KBM-7 (cell line): ENCODE measurements at regions not wholly inside any gene's neighbourhood (a gene's known extent, or its start where the extent isn't known, plus 50 kb on each side); places are given as distances from the start of the nearest gene placed in this dataset.
A peak's percentile ranks its signal among the peaks of the same experiment; 100 is the strongest.

Experiments used
- DNase-seq: peaks from one replicate; pipeline ENCODE4 v3.0.0-alpha.2; 2015
- in situ Hi-C: fragments of 300-500 bp; cut with MboI; formaldehyde crosslinking; loops from 2 replicates; pipeline ENCODE4 v1.14.3; 2020; ENCODE audit warnings: low sequenced_read_pairs, low pct_unique_long_range_greater_than_20kb, mixed read lengths

GRCh38 chr16:87188104-87188503, 129.1 kb downstream of the C16orf95 start:
- DNase-seq, result no peak
- in situ Hi-C loops, result no loop called here

- no peak for DNase-seq
- in situ Hi-C loops, result no loop called here
Measured at GRCh38 chr16:87189426-87189825, 127.8 kb downstream of the C16orf95 start.

GRCh38 chr16:87190288-87191230, 126.6 kb downstream of the C16orf95 start:
- DNase-seq, result no peak
- in situ Hi-C loops, result no loop called here

DNA sequence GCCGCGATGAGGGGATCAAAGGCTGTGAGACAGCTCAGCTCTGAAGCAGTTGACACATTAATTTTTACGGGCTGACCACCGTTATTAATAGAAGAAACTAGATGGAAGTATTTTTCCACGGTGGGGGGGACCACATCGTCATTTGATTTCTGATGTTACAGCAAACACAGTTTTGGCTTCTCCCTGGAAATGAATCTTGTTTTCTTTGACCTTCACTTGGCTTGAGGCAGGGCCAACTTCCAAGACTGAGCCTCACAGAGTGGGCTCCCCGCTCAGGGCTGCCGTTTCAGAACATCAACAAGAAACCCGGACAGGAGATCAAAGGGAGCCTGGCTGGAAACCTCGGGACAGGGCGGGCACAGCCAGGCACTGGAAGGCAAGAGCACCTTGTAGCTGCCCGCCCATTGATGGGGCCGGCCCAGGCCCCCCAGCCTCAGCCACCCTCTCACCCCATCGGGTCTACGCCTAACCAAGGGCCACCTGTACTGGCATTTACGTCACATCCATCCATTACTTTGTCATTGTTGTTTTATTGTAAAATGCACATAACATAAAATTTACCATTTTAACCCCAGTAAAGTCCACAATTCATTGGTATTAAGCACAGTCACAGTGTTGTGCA, 124.6 kb downstream of the C16orf95 start:
- in situ Hi-C loops, result no loop called here
- no peak for DNase-seq

DNA sequence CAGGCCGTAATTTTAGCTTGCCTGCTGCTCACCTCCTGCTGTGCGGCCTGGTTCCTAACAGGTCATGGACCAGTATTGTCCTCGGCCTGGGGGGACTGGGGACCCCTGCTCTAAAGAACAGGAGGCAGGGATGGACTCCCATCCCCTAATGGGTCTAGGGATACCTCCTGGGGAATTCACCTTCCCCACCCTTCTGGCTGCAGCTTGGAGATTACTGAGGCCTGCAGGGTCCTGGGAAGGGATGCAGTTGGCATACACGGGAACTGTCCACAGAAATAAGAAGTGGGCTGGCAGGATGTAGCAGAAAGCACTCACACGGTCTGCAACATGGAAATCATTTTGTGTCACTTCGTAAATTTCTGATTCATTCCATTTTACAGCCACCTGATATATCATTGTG, 123.0 kb downstream of the C16orf95 start:
- DNase-seq, result no peak
- in situ Hi-C loops, result no loop called here

GRCh38 chr16:87195161-87195560, 122.0 kb downstream of the C16orf95 start:
- in situ Hi-C loops, result no loop called here
- DNase-seq, result no peak

- in situ Hi-C loops, result no loop called here
Measured at GRCh38 chr16:87196231-87196630, 121.0 kb downstream of the C16orf95 start.

GRCh38 chr16:87196661-87197060, 120.5 kb downstream of the C16orf95 start:
- DNase-seq, result no peak
- in situ Hi-C loops, result no loop called here

More at GRCh38 chr16:87196231-87196630, 121.0 kb downstream of the C16orf95 start:
- no peak for DNase-seq

DNA sequence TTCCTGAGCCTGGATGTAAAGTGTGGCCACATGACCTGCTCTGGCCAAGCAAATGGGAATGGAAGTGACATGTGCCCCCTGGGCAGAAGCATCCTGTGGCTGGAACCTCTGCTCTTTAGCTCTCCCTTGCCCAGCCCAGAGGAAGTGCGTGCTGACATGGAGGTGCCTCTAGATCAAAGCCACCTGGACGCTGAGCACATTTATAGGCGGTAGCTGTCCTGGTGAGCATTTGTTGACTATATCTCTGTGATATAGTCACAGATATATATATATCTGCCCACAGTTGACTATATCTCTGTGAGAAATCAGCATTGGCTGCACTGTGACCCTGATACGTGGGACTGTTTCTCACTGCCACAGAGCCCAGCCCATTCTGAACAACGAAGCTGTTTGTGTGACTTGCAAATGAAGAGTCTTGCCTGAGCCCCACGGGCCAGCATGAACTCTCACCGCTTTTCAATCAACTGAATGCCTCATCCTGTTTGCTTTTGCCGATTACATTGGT, 118.8 kb downstream of the C16orf95 start:
- in situ Hi-C loops, result no loop called here
- DNase-seq, result no peak

DNA sequence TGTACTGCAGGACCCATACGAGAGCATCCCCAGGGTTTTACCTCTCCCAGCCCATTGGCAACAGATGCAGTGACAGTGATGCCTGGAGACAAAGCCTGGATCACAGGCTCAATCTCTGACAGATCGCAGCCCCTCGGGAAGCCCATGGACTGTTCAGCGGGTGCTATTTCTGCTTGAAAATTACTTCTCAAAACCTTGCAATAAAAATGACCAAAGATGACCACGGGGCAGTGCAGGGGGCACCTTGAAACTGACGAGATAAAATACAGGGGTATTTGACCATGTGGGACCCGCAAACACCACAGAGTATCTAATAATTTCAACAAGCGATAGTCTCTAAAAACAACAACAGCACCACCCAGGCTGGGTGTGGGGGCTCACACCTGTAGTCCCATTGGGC, 118.3 kb downstream of the C16orf95 start:
- DNase-seq, result no peak
- in situ Hi-C loops, result no loop called here

DNA sequence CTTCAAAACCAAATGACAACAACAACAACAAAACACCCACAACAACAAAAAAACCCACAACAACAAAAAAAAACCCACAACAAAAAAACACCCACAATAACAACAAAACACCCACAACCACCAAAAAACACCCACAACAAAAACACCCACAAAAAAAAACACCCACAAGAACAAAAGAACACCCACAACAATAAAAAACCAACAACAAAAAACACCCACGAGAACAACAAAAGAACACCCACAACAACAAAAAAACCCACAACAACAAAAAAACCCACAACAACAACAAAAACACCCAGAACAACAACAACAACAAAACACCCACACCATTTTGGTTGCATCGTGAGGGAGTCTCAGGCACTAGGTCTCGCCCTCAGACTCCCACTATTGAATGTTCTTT, 117.8 kb downstream of the C16orf95 start:
- in situ Hi-C loops, result no loop called here
- no peak for DNase-seq

DNA sequence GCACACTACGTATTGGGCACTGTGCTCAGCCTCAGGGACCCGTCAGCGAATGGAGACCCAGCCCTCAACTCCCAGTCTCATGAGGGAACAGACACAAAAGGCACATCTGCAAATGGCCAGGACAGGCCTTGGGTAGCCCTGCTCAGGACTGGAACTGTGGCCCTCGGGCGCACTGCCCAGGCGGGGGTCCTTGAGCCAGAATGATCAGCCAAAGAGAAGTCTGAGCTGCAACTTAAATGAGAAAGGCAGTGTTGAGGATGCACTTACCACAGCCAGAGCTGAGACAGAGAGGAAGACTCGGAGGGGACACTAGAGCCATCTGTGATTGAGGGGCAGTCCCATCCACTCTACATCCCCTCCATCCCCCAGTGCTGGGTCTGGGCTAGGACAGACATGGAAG, 117.3 kb downstream of the C16orf95 start:
- no peak for DNase-seq
- in situ Hi-C loops, result no loop called here

GRCh38 chr16:87200637-87201036, 116.6 kb downstream of the C16orf95 start:
- in situ Hi-C loops, result no loop called here
- DNase-seq, result no peak

DNA sequence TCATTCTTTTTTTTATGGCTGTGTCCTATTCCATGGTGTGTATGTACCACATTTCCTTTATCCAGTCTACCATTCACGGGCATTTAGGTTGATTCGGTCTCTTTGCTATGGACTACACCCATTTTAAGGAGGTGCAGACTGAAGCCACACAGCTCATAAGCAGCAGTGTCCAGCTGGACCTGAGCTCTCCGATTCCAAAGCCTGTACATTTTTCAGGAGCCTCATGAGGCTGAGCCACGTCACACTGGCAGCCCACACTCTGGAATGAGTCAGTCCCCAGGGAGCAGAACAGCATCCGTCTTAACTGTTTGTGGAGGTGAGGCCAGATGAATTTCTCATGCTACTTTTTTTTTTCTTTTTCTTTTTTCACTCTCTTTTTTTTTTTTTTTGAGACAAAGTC, 116.1 kb downstream of the C16orf95 start:
- in situ Hi-C loops, result no loop called here

DNA sequence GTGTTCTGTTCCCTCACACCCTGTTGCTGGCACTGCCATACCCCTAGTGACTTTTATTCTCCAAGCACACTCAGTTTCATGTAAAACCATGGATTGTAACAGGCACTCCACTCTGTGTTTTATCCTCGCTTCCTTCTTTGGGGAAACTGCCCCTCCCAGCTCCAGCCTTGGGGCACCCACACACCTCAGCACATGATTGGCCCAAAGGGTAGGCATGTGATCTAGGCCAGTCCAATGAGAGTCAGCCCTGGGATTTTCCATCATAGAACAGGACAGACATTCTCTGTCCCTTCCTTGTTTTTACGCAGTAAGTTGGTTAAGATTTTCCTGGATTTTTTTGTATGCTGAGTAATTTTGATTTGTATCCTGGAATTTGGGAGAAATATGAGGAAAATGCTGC, 115.4 kb downstream of the C16orf95 start:
- in situ Hi-C loops, result no loop called here
- no peak for DNase-seq

More for the DNA sequence above, 116.1 kb downstream of the C16orf95 start:
- no peak for DNase-seq

GRCh38 chr16:87202346-87202745, 114.8 kb downstream of the C16orf95 start:
- in situ Hi-C loops, result no loop called here
- DNase-seq, result no peak

DNA sequence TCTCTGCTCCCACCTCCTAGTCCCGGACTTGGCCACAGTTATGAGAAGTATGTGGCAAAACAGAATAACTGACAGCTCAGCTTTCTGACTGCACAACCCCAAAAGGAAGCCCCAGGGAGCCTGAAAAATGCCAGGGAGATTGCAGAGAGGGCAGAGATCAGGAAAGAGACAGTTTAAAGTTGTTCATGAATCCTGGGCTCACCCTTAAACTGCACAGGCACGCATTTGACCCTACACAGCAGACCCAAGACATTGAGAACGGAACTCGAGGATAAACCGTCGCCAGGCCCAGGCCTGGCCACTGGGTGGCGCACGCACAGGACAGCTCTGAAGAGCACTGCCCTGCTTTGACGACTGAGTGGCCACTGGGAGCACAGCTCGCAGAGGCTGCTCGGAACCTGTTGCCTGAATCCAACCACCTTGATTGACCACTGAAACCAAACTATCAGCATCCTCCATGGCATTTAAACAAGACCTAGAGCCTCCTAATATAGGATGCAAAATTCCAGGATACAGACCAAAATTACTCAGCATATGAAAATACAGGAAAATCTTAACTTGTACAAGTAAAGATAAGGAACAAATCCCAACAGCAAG, 114.0 kb downstream of the C16orf95 start:
- in situ Hi-C loops, result no loop called here
- DNase-seq, result peak; percentile 67

DNA sequence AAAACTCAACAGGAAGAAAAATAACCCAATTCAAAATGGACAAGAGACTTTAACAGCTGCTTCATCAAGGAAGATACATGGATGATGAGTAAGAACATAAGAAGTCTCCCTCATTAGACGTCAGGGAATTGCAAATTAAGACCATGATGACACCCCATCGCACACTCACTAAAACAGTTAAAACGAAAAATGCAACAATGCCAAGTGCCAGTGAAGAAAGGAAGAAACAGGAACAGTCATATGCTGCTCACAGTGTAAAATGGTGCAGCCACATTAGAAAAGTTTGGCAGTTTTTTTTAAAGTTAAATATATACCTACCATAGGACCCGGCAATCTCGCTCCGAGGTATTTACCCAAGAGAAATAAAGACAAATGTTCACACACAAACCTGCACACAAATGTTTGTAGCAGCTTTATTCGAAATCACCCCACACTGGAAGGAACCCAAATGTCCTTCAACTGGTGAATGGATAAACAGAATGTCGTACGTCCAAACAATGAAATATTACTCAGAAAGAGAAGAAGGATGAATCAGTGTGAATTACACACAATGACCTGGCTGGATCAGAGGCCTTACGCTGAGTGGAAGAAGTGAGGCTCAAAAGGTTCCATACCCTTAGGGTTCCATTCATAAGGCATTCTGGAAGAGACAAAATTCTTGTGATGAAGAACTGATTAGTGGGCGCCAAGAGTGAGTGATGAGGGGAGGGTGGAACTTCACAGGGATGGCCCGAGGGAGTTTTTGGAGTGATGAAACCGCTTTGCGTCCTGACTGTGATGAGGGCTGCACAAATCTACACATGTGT, 110.3 kb downstream of the C16orf95 start:
- no peak for DNase-seq
- in situ Hi-C loops, result no loop called here

- DNase-seq, result no peak
- in situ Hi-C loops, result no loop called here
Measured at GRCh38 chr16:87207509-87207908, 109.7 kb downstream of the C16orf95 start.
